Prostate gland (tissue), 2 donors: ENCODE measurements at regions not wholly inside any gene's neighbourhood (a gene's known extent, or its start where the extent isn't known, plus 50 kb on each side); places are given as distances from the start of the nearest gene placed in this dataset.
"Not testable (repeated sequence)": the region's sequence is repeated elsewhere in the genome, so short reads cannot be mapped to it uniquely, and the experiment has no call there.

Source experiments
- DNase-seq: peaks from one replicate; pipeline ENCODE4 v3.0.0-alpha.2; 2019; ENCODE audit warnings: low spot score
- H3K27ac ChIP-seq, 2 donors: fragments of 200-600 bp; sonication (generic); 2 replicates each; pipeline ENCODE4 v1.5.1; 2017 to 2019
- H3K27me3 ChIP-seq: fragments of 200-600 bp; sonication (generic); replicated peaks from 2 replicates; pipeline ENCODE4 v1.5.1; 2019; ENCODE audit not compliant: insufficient read depth
- H3K36me3 ChIP-seq, 2 donors: fragments of 200-600 bp; sonication (generic); 1 replicate in 1 of 2; 2 replicates in 1 of 2; pipeline versions ENCODE4 v1.5.1 to v1.8.1; 2017 to 2019
- H3K4me1 ChIP-seq: fragments of 200-600 bp; sonication (generic); replicated peaks from 2 replicates; pipeline ENCODE4 v1.5.1; 2019
- H3K4me3 ChIP-seq, 2 donors: fragments of 200-600 bp; sonication (generic); 2 replicates each; pipeline ENCODE4 v1.5.1; 2017 to 2019
- H3K9me3 ChIP-seq: fragments of 200-600 bp; sonication (generic); 2 replicates; pipeline ENCODE4 v1.5.1; 2017
- CTCF ChIP-seq, 4 experiments: fragments of 200-600 bp in 2 of 4; fragments of 450-650 bp in 2 of 4; sonication (generic) in 2 of 4; IDR thresholded peaks; 1 replicate in 3 of 4; 2 replicates in 1 of 4; pipeline ENCODE4 v1.5.1; 2016 to 2019; ENCODE audit warnings: antibody characterized with exemption in 4 of 4, mild to moderate bottlenecking in 2 of 4, moderate library complexity in 2 of 4
- POLR2A ChIP-seq: fragments of 450-650 bp; IDR thresholded peaks from one replicate; pipeline ENCODE4 v1.6.1; 2016; ENCODE audit warnings: antibody characterized with exemption, mild to moderate bottlenecking
- POLR2AphosphoS5 ChIP-seq: sonication (generic); formaldehyde crosslinking; IDR thresholded peaks from one replicate; pipeline ENCODE4 v1.6.1; 2017; ENCODE audit warnings: antibody characterized with exemption
- WGBS: methylation state at CpG from one replicate; pipeline ENCODE4 v1.1.5; 2018; 5-methylcytosine and 5-hydroxymethylcytosine counted together
- intact Hi-C: fragments of 100-400 bp; cut with DNase I; formaldehyde crosslinking; loops from one replicate; pipeline ENCODE4 v1.14.2; 2022

- Histone ChIP-seq H3K9me3 (no peaks in the 10 kb centered on the region), H3K4me1 (no peaks in the 10 kb centered on the region), H3K27me3 (no peaks in the 10 kb centered on the region), H3K4me3 (no peak overlapping the region), H3K27ac (no peak overlapping the region), H3K36me3 (no peaks in the 10 kb centered on the region)
- TF ChIP-seq POLR2A (no peak), CTCF (IDR thresholded peaks at IDR 0.05) (no peak), POLR2AphosphoS5 (no peak)
- no peak for DNase-seq
- WGBS: 97% methylated on average over 3 of the region's 3 CpGs
- intact Hi-C loops: no loop called here
These were observed 188.2 kb downstream of the SLCO4C1 start for GRCh38 chr5:102107865-102108264.

GRCh38 chr5:102106599-102106998 is 189.5 kb downstream of the SLCO4C1 start:
- Histone ChIP-seq H3K27ac (no peak overlapping the region), H3K36me3 (no peaks in the 10 kb centered on the region), H3K4me1 (no peaks in the 10 kb centered on the region), H3K4me3 (no peak overlapping the region), H3K9me3 (no peaks in the 10 kb centered on the region), H3K27me3 (no peaks in the 10 kb centered on the region)
- intact Hi-C loops: no loop called here
- DNase-seq: no peak
- TF ChIP-seq CTCF (IDR thresholded peaks at IDR 0.05): no peak
- no peak for TF ChIP-seq POLR2A
- no peak for TF ChIP-seq POLR2AphosphoS5

GRCh38 chr5:102099766-102100331 is 196.2 kb downstream of the SLCO4C1 start:
- no peak for TF ChIP-seq CTCF (IDR thresholded peaks at IDR 0.05)
- no peak for TF ChIP-seq POLR2A
- TF ChIP-seq POLR2AphosphoS5: no peak
- Histone ChIP-seq H3K27ac (no peak overlapping the region), H3K27me3 (no peaks in the 10 kb centered on the region), H3K9me3 (no peaks in the 10 kb centered on the region), H3K36me3 (no peaks in the 10 kb centered on the region), H3K4me3 (no peak overlapping the region), H3K4me1 (no peaks in the 10 kb centered on the region)
- WGBS: 86% methylated on average over 9 of the region's 9 CpGs
- intact Hi-C loops: no loop called here
- DNase-seq: no peak

GRCh38 chr5:102099083-102099482 is 197.0 kb downstream of the SLCO4C1 start:
- H3K27ac ChIP-seq, DNase-seq, H3K4me1 ChIP-seq, H3K27me3 ChIP-seq, H3K9me3 ChIP-seq, H3K4me3 ChIP-seq, intact Hi-C loops, H3K36me3 ChIP-seq: not testable (repeated sequence)
- 94% methylated on average over 6 of the region's 6 CpGs for WGBS

- H3K4me3 ChIP-seq, H3K27me3 ChIP-seq, H3K27ac ChIP-seq, H3K9me3 ChIP-seq, H3K4me1 ChIP-seq, H3K36me3 ChIP-seq, intact Hi-C loops, DNase-seq: not testable (repeated sequence)
- 80% methylated on average over 3 of the region's 3 CpGs for WGBS
These were observed 197.5 kb downstream of the SLCO4C1 start for GRCh38 chr5:102098606-102099005.

GRCh38 chr5:102090770-102091169 is 205.3 kb downstream of the SLCO4C1 start:
- no peaks in the 10 kb centered on the region for H3K9me3 ChIP-seq
- H3K36me3 ChIP-seq: no peaks in the 10 kb centered on the region
- H3K4me1 ChIP-seq: no peaks in the 10 kb centered on the region
- H3K4me3 ChIP-seq: no peak overlapping the region
- TF ChIP-seq CTCF (IDR thresholded peaks at IDR 0.05): no peak
- no peak for TF ChIP-seq POLR2A
- no peak for TF ChIP-seq POLR2AphosphoS5
- no peak overlapping the region for H3K27ac ChIP-seq
- intact Hi-C loops: no loop called here
- H3K27me3 ChIP-seq: no peaks in the 10 kb centered on the region
- DNase-seq: no peak
